HG03354 (cell line): ENCODE measurements at regions not wholly inside any gene's neighbourhood (a gene's known extent, or its start where the extent isn't known, plus 50 kb on each side); places are given as distances from the start of the nearest gene placed in this dataset.

Source experiments
- ATAC-seq: cut with Tn5 transposase; IDR thresholded peaks from one replicate; pipeline ENCODE4 v1.9.1; 2021; ENCODE audit warnings: mild to moderate bottlenecking; ENCODE audit not compliant: unreplicated experiment, poor library complexity, severe bottlenecking

DNA sequence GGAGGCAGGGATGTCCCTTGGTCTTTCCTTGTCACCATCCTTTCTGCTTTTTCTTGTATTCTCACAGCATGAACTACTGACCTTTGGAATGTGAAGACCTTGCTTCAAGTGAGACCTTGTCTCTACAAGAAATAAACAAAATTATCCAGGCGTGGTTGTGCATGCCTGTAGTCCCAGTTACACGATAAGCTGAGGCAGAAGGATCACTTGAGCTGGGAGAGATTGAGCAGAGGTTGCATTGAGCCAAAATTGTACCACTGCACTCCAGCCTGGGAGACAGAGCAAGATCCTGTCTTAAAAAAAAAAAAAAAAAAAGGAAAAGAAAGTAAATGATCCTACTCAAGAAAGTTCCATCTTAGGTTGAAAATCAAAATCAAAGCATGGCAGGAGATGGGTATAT lies 173.7 kb downstream of the IRS1 start:
- no peak for ATAC-seq

DNA sequence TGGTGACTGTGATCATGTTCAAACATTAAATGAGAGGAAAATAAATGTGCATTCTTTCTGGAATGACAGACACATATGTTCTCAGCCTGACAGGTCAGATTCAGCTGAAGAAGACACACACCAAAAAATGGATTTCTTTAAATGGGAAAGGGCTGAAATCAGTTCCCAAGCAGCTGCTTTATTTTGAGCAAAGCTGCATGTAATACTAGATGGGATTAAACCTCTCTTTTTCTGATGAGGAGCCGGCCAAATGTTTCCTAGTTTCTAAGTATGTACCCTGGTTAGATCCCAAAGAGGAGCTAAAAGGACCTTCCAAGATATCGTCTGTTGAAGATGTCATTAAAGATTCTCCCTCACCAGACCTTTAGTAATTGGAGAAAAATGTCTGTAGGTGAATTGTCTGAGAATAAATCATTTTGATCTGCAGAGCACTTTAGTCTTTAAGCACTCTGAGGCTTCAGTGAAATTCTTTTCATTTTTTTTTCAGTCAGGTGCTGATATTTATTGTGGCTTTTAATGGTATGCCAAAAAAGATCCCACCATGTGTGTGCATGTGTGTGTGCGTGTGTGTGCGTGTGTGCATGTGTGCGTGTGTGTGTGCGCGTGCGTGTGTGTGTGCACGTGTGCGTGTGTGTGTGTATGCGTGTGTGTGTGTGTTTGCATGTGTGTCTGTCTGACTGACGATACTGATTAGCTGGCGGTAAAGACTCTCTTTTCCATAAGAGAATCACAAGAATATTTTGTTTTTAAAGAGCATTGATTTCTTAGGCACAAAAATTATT lies 175.8 kb downstream of the IRS1 start:
- no peak for ATAC-seq

DNA sequence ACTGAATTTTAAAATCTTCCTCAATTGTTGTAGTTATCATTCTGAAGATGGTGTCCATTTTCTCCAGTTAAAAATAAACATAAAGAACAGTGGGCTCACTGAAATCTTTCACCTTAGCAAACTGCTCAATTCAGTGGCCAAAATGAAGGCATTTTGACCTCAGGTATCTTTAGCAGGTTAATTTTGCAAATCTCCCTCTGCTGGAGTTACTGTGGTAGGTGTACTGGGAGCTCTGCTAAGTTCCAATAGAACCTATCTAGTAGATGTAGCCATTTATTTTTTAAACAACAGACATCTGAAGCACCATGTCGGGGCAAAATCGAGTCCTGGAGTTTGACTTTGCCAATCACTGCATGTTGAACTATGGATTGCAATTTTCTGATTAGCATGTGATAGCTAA lies 177.1 kb downstream of the IRS1 start:
- ATAC-seq: no peak

DNA sequence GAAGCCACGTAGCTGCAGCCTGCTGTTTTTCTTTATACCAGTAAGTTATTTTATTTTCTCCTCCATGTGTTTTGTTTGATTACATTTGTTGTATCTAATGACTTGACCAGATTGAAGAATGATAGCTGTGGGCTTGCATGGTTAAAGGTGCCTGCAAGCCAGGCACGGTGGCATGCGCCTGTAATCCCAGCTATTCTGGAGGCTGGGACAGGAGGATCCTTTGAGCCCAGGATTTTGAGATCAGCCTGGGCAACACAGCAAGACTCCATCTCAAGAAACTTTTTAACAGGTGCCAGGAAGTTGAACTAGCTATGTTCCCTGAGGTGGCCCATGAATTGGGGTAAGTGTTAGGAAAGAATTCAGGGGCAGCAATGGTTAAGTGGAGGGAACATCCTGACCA lies 179.4 kb downstream of the IRS1 start:
- no peak for ATAC-seq

DNA sequence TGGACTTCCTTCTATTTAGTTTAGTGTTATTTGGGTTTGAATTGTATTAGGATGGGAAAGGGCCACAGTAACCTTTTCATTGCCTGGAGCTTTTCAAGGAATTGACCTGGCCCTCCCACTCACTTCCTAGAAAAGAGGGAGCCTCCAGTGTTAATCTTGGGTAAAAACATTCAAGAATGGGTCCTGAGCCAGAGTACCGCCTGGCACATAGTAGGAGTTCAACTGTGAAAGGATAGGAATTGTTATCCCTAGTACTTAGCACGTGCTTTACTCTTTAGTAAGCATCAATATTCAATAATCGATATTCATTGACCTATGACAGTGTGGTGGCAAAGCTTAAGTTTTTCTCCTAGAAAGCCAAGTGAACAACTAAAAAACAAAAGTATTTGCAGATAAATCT lies 179.9 kb downstream of the IRS1 start:
- no peak for ATAC-seq

DNA sequence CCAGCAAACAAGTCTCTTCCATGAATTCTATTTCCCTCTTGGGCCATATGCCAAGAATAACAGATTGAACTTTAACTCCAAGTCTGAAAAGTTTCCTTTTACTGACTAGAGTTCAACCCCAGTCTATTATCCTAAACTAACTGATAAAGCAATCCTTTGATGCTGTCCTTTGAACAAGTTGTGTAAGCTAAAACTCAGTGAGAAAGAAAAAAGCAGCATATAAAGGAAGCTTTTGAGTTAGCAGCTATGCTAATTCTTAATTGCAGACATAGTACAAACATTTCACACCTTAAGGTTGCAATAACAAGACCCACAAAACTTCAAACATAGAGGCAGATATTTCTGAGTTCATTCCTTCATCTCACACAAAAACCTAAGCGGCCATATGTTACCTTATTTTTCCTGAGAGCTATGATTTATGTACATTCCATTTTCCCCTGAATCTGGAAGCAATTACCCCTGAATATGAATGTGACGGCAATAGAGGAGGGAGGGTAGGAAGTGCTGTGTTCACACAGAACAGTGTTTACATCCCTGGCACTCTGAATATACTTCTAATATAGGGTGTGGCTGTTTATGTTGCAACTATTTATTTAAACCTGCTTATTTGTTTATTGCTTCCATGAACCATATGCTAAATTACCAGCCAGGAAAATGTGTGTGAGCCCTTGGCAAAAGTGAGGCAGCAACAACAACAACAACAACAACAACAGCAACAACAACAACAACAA lies 180.6 kb downstream of the IRS1 start:
- no peak for ATAC-seq

DNA sequence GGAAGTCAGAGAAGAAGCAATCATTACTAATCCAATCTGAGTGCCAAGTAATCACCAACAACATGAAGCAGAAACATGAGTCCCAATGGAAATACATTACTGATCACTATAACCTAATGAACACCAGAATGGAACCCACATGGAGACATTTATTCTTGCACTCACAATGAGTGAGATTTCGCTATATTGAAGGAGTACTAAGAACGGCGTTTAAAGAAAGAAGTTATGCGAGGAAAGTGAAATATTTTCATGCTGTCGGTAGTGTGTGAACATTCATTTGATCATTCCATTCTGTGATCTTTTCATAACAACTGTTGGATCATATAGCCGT lies 181.1 kb downstream of the IRS1 start:
- no peak for ATAC-seq

DNA sequence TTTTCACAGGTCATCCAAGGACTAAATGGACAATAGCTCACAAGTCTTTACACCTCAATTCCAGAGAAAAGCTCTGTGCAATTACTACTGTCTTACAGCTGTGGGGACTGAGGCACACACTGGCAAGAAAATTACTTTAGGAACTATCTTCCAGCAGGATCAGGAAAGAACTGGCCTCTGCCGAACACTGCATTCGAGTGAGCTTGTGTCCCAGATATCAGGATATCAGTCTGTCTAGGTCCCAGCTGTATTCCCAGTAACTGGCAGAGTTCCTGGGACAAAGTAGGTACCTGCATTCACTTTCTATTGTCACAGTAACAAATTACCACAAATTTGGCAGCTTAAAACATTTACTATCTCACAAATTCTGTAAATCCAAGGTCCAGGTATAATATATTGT lies 183.7 kb downstream of the IRS1 start:
- ATAC-seq: no peak

DNA sequence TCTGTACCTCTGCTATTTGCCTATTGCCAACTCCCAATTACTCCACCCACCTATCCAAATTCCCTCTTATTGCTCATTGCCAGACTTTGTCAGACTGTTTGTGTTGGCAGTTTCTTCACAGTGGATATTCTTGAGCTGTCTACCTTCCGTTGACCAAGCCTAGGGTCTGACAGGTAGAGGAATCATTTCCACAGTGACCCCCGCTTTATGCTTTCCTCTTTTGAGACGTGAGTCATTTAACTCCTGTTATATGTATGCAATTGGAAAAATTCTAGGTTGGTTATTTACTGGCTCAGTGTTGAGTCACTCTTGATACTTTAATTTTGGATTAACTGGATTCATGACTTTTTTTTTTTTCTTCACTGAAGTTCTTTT lies 187.7 kb downstream of the IRS1 start:
- ATAC-seq: no peak

DNA sequence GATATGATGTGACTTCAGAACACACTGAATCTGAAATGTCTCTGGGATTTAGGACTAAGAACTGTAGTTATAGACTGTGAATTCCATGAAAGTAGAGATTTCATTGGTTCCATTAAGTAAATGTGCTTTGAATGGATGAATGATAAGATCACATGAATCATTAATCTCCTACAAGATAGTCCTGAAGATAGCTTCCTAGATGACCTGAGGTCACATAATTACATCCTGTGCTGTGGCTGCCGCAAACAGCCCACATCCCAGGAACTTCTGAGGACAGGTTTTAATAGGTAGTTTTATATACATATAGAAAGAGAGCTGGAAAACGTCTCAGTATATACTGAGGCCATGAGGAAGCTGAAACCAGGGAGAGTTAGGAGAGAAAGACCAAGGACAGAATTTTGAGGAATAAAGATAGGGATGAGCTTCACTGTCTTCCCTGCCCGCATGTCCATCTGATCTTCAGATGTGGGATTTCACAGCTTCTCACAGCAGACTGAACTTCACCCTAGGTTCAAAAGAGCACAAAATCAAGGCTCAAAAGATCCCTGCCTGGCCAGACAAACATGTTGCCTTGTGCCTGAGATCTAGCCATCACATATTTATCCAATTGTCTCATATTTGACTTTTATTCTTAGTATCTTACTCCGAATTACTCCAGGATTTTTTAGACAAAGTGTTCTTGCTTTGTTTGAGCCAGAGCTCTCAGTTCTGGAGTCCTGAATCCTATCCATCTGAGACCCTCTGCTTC lies 188.2 kb downstream of the IRS1 start:
- ATAC-seq: no peak

DNA sequence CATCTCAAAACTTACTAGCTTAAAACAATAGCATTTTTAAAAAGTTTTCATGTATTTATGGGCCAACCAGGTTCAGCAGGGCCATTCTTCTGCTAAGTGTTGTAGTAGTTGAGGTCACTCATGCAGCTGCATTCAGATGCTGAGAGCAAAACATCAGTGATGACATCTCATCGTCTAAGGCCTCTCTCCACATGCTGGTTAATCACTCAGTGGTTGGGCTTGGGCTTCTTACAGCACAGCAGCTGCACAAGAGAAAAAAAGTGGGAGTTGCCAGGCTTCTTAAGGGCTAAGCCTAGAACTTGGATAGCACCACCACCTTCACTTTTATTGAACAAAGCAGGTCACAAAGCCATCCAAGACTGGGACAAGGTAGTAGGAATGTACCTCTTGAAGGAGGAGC lies 190.3 kb downstream of the IRS1 start:
- no peak for ATAC-seq

DNA sequence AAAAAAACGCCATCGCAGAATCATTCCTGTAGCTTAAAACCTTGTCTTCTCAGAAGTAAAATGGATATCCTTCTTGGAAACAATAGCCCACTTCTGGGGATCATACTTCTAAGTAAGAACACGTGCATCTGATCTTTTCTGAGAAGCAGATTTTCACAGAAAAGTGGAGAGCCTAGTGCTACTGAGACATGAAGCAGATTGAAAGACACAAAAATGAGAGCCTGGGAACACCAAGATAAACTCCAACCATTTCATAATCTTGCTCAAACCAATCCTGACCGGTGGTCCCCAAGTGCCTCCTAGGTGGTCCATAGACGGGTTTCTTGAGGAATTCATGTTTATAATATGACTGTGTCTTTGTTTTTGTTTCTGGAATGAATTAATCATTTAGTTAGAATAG lies 191.2 kb downstream of the IRS1 start:
- ATAC-seq: no peak

DNA sequence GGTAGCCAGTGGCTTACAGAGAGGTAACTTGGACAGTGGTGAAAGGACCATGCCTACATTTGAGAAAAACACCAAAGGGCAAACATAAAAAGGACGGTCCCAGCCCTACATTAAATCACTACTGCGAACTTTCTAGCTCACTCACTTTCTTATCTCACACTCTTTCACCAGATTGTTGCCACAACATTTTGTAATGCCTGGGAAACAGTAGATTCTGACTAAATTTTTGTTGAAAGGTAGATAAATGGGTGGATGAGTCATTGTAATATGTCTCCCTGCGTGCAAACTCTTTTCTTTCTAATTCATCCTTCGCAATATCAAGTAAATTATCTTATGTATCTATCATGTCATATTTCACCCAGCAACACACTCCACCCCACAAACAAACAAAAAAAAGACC lies 192.2 kb downstream of the IRS1 start:
- no peak for ATAC-seq

DNA sequence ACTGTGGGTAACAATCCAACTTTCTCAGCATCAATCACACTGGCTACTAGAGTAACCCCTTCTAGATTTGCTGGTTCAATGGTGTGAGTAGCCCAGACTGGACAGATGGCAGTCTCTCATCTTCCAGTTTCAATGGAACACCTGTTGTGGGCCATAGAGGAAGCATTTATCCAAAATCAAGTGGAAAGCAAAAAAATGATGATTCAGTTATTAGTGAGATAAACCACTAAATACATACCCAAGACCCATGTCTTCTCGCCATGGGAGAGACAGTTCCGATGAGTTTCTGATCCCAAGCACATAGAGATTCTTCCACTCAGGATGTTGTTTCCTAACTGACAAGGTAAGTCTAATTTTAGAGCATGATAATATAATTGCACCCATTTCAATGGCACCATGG lies 194.0 kb downstream of the IRS1 start:
- ATAC-seq: no peak

DNA sequence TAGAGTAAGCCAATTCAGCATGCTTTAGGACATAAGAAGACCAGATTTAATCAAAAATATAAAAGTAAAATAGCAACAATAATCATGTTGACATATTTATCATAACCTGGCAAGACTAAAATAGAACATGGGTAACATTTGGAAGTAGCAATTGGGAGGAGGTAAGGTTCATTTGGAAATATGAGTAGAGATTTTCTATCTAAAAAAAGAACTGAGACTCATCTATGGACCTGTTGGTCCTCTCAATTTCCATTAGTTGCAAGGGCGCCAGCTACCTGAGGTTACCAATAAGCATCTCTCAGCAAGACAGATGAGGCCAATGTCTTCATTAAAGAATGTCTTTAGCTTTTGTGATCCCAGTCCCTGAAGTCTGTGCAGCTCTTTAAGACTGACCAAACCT lies 196.0 kb downstream of the IRS1 start:
- no peak for ATAC-seq

DNA sequence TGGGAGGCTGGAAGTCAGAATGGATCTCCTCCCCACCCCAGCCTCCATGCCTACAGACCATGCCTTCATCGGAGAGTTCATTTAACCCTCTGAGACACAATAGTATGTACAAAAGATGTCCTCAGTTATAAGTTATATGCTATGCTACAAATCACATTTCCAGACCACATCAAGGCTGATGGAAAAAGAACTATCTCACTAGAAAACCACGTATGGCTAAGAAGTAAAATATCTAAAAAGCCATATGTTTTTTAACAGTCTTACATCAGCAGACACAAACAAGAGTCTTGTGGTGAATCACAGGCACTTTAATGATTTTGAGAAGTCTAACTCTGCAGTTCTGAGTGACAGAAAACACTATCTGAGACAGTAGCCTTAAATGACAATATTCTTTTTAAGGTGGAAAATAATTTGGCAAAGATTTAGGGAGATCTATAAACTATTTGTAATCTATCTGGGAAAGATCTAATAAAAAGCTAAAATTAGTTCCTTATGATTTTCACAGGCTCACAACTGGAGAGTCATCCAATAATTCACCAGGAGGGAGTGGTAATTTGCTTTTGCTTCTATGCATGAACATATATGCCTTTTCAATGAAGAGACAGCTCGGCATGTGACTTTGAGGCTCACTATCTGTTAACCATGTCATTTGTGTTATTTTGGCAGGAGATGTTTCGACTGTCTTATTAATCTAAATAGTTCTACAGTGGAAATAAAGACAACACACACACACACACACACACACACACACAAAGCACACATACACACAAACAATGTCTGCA lies 197.5 kb downstream of the IRS1 start:
- ATAC-seq: no peak

DNA sequence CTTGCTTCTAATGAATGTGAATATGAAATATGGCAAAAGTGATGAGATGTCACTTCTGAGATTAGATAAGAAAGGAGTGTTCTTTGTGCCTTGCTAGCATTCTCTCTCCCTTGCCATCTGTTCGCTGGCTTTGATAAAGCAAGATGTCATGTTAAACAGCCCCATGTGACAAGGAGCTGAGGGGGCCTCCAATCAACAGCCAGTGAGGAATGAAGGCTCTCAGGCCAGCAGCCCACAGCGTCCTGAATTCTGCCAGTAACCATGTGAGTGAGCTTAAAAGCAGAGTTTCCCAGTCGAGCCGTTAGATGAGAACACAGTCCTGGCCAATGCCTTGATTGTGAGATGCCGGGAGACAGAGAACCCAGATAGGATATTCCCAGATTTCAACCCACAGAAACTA lies 198.8 kb downstream of the IRS1 start:
- ATAC-seq: no peak

DNA sequence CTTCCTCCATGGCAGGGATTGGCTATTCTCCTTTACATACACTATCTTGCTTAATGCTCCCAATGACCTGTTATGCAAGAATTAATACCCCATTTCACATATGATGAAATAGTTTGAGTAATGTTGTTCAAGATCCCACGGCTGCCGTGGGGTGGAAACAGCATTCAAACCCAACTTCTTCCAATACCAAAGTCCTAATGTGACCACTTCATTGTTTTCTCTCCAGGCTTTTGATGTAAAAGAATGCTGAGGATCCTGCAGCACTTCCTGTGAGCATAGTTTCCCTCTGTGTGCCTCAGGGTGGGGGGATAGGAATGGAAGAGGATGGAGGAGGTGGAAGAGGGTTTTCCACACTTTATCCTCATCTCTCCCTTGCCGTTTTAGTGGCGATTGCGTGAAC lies 199.4 kb downstream of the IRS1 start:
- ATAC-seq: no peak

DNA sequence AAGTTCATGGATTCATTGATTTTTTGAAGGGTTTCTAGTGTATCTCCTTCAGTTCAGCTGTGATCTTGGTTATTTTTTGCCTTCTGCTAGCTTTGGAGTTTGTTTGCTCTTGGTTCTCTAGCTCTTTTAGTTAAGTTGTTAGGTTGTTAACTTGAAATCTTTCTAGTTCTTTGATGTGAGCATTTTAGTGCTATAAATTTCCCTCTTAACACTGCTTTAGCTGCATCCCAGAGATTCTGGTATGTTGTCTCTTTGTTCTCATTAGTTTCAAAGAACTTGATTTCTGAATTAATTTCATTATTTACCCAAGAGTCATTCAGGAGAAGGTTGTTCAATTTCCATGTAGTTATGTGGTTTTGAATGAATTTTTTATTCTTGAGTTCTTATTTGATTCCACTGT lies 210.6 kb downstream of the IRS1 start:
- ATAC-seq: no peak

DNA sequence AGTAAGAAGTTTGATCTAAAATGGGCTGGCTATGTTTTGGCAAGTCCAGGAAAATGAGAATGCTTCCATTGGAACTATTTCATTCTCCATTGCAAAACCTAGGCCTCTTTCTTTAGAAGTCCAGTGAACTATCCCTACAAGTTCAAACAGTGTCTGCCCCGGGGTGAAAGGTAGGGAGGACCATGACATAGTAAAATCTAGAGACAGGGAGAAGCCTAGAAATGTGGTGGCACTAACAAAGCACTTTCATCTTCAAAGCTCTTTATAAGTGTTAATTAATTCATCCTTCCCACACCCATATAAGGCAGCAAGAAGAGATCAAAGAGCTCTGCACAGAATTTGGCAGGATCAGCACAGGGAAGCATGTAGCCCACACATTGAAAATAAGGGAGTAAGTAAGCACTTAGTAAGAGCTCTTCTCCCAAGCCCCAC lies 214.5 kb downstream of the IRS1 start:
- no peak for ATAC-seq
